ENCODE measurements at regions not wholly inside any gene's neighbourhood (a gene's known extent, or its start where the extent isn't known, plus 50 kb on each side); places are given as distances from the start of the nearest gene placed in this dataset.

DNA sequence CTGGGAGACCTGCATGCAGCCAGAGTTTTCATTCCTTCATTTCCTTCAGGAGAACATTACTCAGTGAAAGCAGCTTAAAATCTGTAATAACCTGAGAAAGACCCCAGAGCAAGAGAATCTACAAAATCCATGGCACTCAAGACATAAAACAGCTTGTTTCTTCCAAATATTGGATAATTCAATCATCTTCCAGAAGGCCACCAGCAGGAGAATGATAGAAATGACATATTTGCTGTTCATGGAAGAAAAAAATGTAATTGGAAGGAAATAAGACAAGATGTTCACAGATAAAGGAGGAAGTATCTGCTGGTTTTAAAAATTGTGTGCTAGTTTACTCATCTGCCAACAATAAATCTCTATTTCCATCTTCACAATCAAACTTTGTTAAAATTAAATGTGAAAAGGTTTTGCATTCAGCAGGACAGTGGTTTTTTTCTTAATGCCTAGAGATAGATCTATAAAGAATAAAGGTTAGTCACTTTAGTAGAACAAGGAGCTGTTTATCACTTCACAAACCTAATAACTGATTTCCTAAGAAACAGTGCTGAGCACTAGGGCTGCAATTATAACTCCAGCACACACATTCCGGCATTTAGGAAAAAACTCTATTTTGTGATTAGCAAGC lies 530.8 kb downstream of the NSUN3 start:
- H3K9me2 ChIP-seq (ENCODE audit: insufficient read depth) = no peaks in the 10 kb centered on the region
- no peaks in the 10 kb centered on the region for H3K79me2 ChIP-seq (replicated peaks; ENCODE audit: insufficient read depth)
- TF ChIP-seq NANOG (IDR thresholded peaks at IDR 0.05; ENCODE audit: borderline replicate concordance) (no peak), EZH2 (IDR thresholded peaks at IDR 0.05; ENCODE audit: low read depth, unreplicated experiment) (no peak), CREB1 (CRISPR knock-in tag; IDR thresholded peaks at IDR 0.05; ENCODE audit: low read depth) (no peak), POLR2AphosphoS5 (IDR thresholded peaks at IDR 0.05; ENCODE audit: low read depth) (no peak), ZNF114 (CRISPR knock-in tag; IDR thresholded peaks at IDR 0.05) (no peak), EZH2phosphoT487 (IDR thresholded peaks at IDR 0.05; ENCODE audit: unreplicated experiment) (no peak), STAT1 (IDR thresholded peaks at IDR 0.05; ENCODE audit: unreplicated experiment) (no peak), ZNF331 (CRISPR knock-in tag; IDR thresholded peaks at IDR 0.05; ENCODE audit: low read depth) (no peak)
- TF ChIP-seq, protein P1, sequence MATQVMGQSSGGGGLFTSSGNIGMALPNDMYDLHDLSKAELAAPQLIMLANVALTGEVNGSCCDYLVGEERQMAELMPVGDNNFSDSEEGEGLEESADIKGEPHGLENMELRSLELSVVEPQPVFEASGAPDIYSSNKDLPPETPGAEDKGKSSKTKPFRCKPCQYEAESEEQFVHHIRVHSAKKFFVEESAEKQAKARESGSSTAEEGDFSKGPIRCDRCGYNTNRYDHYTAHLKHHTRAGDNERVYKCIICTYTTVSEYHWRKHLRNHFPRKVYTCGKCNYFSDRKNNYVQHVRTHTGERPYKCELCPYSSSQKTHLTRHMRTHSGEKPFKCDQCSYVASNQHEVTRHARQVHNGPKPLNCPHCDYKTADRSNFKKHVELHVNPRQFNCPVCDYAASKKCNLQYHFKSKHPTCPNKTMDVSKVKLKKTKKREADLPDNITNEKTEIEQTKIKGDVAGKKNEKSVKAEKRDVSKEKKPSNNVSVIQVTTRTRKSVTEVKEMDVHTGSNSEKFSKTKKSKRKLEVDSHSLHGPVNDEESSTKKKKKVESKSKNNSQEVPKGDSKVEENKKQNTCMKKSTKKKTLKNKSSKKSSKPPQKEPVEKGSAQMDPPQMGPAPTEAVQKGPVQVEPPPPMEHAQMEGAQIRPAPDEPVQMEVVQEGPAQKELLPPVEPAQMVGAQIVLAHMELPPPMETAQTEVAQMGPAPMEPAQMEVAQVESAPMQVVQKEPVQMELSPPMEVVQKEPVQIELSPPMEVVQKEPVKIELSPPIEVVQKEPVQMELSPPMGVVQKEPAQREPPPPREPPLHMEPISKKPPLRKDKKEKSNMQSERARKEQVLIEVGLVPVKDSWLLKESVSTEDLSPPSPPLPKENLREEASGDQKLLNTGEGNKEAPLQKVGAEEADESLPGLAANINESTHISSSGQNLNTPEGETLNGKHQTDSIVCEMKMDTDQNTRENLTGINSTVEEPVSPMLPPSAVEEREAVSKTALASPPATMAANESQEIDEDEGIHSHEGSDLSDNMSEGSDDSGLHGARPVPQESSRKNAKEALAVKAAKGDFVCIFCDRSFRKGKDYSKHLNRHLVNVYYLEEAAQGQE (IDR thresholded peaks at IDR 0.05; ENCODE audit: unreplicated experiment) = no peak
- TF ChIP-seq, protein P2, sequence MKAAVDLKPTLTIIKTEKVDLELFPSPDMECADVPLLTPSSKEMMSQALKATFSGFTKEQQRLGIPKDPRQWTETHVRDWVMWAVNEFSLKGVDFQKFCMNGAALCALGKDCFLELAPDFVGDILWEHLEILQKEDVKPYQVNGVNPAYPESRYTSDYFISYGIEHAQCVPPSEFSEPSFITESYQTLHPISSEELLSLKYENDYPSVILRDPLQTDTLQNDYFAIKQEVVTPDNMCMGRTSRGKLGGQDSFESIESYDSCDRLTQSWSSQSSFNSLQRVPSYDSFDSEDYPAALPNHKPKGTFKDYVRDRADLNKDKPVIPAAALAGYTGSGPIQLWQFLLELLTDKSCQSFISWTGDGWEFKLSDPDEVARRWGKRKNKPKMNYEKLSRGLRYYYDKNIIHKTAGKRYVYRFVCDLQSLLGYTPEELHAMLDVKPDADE (IDR thresholded peaks at IDR 0.05) = no peak
- Mint-ChIP-seq H3K9me3 (no peaks in the 10 kb centered on the region), H3K4me1 (peaks cover 6% of the 10 kb centered on the region), H3K27ac (no peak overlapping the region), H3K27me3 (ENCODE audit: insufficient read depth, low read depth, poor library complexity) (no peaks in the 10 kb centered on the region), H3K36me3 (ENCODE audit: low read depth) (no peaks in the 10 kb centered on the region), H3K4me3 (no peak overlapping the region)
- no peak overlapping the region for H3K4me3 ChIP-seq
- H3K27ac ChIP-seq (ENCODE audit: low read depth) = no peak overlapping the region
- H3K4me1 ChIP-seq (ENCODE audit: insufficient read depth) = no peaks in the 10 kb centered on the region
- no peak overlapping the region for H3K4me2 ChIP-seq
- H3F3A ChIP-seq (replicated peaks; ENCODE audit: low read depth) = no peaks in the 10 kb centered on the region
- H4K20me1 ChIP-seq (replicated peaks; ENCODE audit: insufficient read depth) = no peaks in the 10 kb centered on the region
- no peaks in the 10 kb centered on the region for H3K27me3 ChIP-seq (ENCODE audit: insufficient read depth)
- no peak for DNase-seq (ENCODE audit: low spot score)
- no peaks in the 10 kb centered on the region for H3K36me3 ChIP-seq (ENCODE audit: insufficient read depth)
- no peak overlapping the region for H2AFZ ChIP-seq
- ATAC-seq = no peak

DNA sequence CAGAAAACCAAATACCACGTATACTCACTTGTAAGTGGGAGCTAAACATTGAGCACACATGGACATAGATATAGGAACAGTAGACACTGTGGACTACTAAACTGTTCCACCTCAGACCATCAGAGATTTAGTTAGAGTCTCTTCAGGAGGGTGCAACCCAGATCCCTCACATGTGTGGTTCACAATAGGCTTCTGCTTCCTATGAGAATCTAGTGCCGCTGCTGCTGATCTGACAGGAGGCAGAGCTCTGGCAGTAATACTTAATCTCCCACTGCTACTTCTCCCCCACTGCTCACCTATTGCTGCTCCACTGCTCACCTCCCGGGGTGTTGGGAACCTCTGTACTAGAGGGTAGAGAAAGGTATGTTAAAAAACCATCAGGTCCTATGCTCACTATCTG lies 533.3 kb downstream of the NSUN3 start:
- Histone ChIP-seq H3K4me2 (no peak overlapping the region), H3K27ac (ENCODE audit: low read depth) (no peak overlapping the region), H3K4me1 (ENCODE audit: insufficient read depth) (no peaks in the 10 kb centered on the region), H3K27me3 (ENCODE audit: insufficient read depth) (no peaks in the 10 kb centered on the region), H3K79me2 (replicated peaks; ENCODE audit: insufficient read depth) (no peaks in the 10 kb centered on the region), H2AFZ (no peak overlapping the region), H3K9me2 (ENCODE audit: insufficient read depth) (no peaks in the 10 kb centered on the region), H3F3A (replicated peaks; ENCODE audit: low read depth) (no peaks in the 10 kb centered on the region), H3K4me3 (no peak overlapping the region), H4K20me1 (replicated peaks; ENCODE audit: insufficient read depth) (no peaks in the 10 kb centered on the region), H3K36me3 (ENCODE audit: insufficient read depth) (no peaks in the 10 kb centered on the region)
- Mint-ChIP-seq H3K27me3 (ENCODE audit: insufficient read depth, low read depth, poor library complexity) (no peaks in the 10 kb centered on the region), H3K4me1 (peaks cover 16% of the 10 kb centered on the region), H3K9me3 (no peaks in the 10 kb centered on the region), H3K36me3 (ENCODE audit: low read depth) (no peaks in the 10 kb centered on the region), H3K27ac (no peak overlapping the region), H3K4me3 (no peak overlapping the region)
- ATAC-seq (no peak; the same call in 2 of the 3 replicates), DNase-seq (ENCODE audit: low spot score) (no peak)
- TF ChIP-seq, protein P2 (IDR thresholded peaks at IDR 0.05) = no peak
- TF ChIP-seq EZH2phosphoT487 (IDR thresholded peaks at IDR 0.05; ENCODE audit: unreplicated experiment) = no peak
- no peak for TF ChIP-seq STAT1 (IDR thresholded peaks at IDR 0.05; ENCODE audit: unreplicated experiment)
- TF ChIP-seq ZNF331 (CRISPR knock-in tag; IDR thresholded peaks at IDR 0.05; ENCODE audit: low read depth) = no peak
- TF ChIP-seq, protein P1 (IDR thresholded peaks at IDR 0.05; ENCODE audit: unreplicated experiment) = no peak
- no peak for TF ChIP-seq EZH2 (IDR thresholded peaks at IDR 0.05; ENCODE audit: low read depth, unreplicated experiment)

Measured in GM23338 (cell line).